GM08714 (cell line): ENCODE measurements at regions not wholly inside any gene's neighbourhood (a gene's known extent, or its start where the extent isn't known, plus 50 kb on each side); places are given as distances from the start of the nearest gene placed in this dataset.
"Not testable (repeated sequence)": the region's sequence is repeated elsewhere in the genome, so short reads cannot be mapped to it uniquely, and the experiment has no call there.

ENCODE experiments used
- H3K4me3 ChIP-seq: fragments of 200-500 bp; sonication (Bioruptor generic); 2 replicates; pipeline ENCODE4 v1.5.1; 2014; ENCODE audit warnings: mild to moderate bottlenecking, low read length, inconsistent platforms
- ZNF274 ChIP-seq: IDR thresholded peaks from 2 replicates; pipeline ENCODE4 v1.6.1; 2012; ENCODE audit warnings: mild to moderate bottlenecking, low read depth, low read length

DNA sequence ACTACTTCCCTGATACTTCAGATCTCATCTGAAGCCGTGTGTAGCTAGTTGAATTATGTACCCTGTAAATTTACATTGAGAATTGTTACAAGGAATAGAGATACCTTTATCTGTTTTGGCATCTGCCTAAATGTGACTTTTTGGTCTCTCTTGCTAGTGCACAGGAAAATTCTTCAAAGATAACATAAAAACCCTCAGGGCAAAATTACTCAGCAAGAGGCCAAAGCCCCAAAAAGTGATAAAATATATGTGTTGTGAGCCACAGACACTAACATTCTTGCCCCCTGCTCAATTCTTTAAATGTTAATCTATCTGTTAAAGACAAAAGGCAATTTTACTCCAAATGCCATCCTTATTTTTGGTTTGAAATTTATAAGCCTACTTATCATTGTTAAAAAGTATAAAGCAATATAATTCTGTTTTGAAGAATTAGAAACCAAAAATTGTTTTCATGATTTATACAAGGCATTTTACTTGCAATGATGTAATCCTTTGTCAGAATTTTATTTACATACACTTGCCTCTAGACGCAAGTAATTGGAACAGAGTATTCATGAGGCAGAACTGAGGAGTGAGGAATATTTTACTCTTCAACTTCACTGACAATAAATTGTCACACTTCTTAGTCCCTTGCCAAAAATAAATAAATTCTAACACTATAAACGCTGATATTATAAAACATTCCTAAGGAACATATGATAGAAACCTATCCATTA, 186.2 kb downstream of the EPM2A start:
- TF ChIP-seq ZNF274 = no peak
- H3K4me3 ChIP-seq = no peak overlapping the region

DNA sequence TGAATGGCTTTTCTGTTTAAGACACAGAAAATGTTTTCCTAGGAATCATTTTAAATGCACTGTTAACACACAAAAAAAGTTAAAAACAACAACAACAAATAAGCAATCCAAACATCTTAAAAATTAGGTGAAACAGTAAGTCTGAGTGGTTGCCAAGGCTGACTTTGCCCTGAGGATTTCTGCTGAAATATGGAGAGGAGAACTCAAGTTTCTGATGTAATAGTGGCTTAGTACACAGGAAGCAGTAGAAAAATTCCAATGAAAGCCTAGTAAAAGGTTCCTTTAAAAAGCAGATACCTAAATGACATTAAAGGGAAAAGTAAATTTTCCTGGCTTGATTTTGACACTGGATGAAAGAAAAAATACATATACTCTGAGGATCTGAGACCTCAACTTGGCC, 184.2 kb downstream of the EPM2A start:
- no peak for TF ChIP-seq ZNF274
- H3K4me3 ChIP-seq = no peak overlapping the region

DNA sequence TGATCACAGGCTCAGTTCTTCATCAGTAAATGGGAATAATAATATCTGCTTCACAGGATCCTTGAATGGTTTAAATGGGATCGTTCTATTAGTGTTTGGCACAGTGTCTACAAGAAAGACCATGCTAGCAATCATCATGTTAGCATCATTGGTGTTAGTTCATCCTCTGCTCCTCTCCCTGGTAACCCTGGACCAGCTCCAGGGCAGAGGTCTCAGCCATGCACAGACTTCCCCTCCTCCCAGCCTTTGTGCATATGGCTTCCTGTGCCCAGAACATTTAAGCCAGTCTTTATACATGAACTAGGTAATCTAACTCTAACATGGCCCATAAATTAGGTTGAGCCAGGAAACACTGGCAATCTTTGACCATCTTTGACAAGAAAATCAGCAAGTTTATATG, 180.2 kb downstream of the EPM2A start:
- H3K4me3 ChIP-seq = no peak overlapping the region

DNA sequence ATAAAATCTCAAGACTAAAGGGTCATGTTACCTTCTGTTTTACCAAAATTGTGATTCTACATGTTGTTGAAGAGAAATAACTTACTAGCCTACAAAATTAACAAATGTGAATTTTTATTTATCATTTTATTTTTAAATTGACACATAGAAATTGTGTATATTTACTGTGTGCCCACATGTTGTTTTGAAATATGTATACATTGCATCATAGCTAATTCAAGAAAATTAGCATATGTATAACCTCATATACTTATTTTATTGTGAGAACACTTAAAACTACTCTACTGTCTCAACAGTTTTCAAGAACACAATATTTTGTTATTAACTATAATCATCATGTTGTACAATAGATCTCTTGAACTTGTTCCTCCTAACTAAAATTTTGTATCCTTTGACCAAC, 177.8 kb downstream of the EPM2A start:
- TF ChIP-seq ZNF274 = no peak
- H3K4me3 ChIP-seq = no peak overlapping the region

More for the DNA sequence above, 180.2 kb downstream of the EPM2A start:
- TF ChIP-seq ZNF274 = no peak

DNA sequence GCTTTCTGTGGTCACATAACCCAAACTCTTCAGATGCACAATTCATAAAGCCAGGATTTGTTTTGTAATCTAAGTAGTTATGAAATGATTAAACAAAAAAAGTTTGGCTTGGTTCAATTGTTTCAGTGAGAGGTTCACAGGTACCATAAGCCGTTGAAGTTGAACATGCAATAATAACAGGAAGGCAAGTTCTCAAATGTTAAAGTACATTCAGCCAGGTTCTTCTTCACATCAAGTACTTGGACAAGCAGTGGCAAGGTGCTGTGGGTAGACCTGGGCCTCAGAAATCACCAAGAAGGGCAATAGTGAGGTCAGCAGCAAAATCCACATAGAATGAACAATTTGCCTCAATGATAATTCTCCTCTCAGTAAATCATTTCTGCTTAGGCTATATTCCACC, 175.5 kb downstream of the EPM2A start:
- H3K4me3 ChIP-seq = no peak overlapping the region
- TF ChIP-seq ZNF274 = no peak

DNA sequence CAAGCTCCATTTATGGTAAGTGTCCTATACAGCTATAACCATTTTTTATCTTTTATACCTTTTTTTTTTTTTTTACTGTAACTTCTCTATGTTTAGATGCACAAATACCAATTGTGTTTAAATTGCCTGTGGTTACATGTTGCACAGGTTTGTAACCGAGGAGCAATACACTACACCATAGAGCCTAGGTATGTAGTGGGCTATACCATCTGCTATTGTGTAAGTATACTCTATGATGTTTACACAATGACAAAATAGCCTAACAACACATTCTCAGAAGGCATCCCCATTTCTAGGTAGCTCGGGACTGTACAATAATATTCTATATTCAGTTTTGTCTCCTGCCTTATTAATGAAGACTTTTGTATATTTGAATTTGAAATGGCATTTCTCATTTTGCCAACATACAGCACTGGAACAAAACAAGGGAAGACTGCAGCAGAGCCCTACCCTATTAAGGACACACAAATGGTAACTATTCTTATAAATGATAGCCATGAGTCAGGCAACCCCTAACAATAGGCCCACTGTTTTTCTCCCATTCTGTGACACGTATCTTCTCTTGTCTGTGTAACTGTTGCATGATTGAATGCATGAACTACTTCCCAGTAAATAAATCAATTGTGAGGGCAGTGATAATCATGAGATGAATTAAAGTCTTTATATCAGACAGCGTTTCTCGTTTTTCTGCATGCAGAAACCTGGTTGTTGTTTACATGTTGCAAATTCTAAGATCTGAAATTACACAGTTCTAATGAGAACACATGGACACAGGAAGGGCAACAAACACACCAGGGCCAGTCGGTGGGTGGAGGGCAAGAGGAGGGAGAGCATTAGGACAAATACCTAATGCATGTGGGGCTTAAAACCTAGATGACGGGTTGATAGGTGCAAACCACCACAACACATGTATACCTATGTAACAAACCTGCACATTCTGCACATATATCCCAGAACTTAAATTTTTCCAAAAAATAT, 173.9 kb downstream of the EPM2A start:
- TF ChIP-seq ZNF274 = no peak

DNA sequence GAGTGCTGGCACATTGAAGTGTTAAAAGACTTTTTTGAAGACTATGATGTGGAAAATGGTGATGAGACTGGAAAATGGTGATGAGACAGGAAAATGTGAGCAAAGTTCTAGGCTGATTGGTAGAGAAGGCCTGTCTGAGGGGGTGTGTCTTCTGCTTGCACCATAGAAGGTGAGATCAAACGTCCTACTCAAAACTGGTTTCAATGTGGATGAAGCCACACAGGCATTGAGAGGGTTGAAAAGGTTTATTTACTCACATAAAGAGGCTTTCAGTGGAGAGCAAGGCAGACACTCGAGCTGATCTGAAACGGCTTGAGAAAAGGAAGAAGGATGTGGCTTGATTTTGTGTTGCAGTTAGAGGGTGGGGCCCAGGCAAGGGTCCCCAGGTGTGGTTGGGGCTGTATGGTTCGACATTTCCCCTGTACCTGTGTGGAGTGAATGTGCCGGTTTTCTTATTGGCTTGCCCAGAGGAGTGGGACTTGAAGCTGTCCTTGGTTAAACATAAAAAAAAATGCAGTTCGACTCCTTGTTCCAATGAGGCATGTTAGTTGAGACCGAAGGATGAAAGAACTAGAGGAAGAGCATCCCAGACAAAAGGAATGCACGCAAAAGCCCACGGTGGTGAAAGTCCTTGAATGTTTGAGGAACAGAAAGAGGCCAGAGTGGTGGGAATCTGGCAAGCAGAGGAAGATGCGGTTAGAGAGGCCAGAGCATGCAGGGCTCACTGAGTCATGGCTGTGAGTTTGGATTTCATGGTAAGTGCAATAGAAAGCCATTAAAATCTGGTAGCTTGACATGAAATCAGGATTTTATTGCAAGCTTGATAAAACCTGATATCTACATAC, 172.3 kb downstream of the EPM2A start:
- TF ChIP-seq ZNF274 = no peak
- no peak overlapping the region for H3K4me3 ChIP-seq

More for the DNA sequence above, 173.9 kb downstream of the EPM2A start:
- no peak overlapping the region for H3K4me3 ChIP-seq

DNA sequence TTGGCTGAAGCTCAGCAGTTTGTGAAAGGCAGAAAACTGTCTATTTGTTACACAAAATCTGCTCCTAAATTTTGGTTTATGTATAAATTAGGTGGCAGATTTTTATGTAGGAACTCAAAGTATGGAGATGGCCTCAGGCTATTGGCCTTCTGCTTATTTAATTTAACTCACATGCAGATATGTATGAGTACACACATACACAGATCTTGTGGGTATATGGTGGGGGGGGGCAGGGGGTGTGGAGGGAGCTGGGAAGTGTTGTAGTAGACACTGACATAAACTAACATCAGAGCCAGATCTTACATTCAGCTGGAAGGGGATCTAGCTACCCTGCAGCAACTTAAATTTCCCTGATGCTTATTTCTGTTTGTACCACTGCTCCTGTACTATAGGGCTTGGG, 170.8 kb downstream of the EPM2A start:
- H3K4me3 ChIP-seq = no peak overlapping the region
- no peak for TF ChIP-seq ZNF274

DNA sequence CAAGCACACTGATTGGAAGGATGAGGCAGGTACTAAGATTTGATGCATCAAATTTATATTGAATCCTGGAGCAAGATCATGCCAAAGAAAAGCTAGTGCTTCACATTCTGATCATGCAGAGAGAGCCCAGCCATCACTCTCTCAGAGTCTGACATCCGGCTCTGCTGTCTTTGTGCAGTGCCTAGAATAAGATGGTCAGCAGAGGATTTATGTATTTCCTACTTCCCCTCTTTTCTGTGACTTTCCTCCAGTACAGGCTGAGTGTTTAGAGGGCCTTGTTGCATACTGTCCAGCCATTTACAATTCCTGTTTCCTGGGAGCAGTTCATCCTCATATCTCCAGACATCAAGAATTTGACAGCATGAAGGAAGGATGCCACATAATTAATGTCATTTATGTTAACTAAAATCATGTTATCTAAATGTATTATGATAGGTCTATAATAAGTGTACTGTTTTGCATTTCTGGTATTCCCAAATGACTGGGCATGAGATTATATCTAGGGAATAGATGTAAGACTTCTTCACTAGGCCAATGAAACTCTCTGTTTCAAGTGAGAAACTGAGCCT, 167.6 kb downstream of the EPM2A start:
- no peak overlapping the region for H3K4me3 ChIP-seq
- TF ChIP-seq ZNF274 = no peak

DNA sequence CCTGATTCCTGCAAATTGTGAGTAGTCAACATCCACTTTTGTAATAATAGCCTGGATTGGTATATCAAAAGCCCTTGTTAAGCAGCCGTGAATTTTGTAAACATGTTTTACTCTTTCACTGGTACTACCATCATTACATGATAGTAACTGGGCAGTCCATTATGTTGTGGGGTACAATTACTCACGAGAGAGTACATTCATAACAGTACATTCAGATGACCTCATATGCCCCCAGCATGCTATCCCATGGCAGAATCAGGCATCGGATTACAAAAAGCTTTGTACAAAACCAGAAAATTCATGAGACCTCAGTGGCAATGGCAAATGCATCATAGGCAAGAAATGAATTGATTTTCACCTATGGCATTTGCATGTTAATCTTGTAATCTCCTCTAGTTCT, 166.2 kb downstream of the EPM2A start:
- no peak overlapping the region for H3K4me3 ChIP-seq
- no peak for TF ChIP-seq ZNF274

DNA sequence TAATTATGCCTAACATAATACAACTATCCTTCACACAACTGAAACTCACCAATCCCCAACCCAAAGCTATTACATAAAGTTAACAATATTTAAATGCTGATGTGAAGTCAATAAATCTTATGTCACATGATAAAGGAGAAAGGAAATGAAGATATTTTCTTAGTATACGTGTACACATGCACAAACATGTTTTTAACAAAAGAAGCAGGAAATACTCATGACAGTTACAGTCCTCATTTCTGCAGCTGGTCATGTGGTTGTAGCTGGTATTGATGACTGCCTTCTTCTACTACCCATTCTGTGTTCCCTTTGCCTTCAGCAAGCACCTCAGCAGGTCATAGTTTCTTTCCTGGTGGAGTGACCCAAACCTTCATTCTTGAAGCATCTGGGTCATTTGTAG, 165.0 kb downstream of the EPM2A start:
- not testable (repeated sequence) for H3K4me3 ChIP-seq

DNA sequence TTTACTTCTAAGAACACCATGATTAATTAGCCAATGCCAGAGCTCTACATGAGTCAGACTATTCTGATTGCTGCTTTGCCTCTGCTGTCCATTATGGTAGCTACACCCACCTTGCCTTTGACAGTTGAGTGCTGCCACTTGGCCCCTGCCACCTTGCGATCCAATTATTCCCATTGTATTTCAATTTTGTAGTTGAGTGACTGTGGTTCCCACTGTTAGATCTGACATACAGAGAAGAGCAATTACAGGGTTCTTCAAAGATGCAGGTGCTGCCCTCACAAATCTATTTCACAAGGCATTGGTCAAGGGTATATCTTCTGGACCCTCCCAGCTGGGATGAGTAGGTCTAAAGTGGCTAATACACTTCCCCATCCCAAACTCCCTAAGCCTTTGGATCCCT, 161.1 kb downstream of the EPM2A start:
- not testable (repeated sequence) for H3K4me3 ChIP-seq
